HG02981 (cell line): ENCODE measurements at regions not wholly inside any gene's neighbourhood (a gene's known extent, or its start where the extent isn't known, plus 50 kb on each side); places are given as distances from the start of the nearest gene placed in this dataset.

Experiments
- ATAC-seq: cut with Tn5 transposase; IDR thresholded peaks from one replicate; pipeline ENCODE4 v1.9.1; 2021; ENCODE audit warnings: mild to moderate bottlenecking, moderate library complexity; ENCODE audit not compliant: unreplicated experiment

DNA sequence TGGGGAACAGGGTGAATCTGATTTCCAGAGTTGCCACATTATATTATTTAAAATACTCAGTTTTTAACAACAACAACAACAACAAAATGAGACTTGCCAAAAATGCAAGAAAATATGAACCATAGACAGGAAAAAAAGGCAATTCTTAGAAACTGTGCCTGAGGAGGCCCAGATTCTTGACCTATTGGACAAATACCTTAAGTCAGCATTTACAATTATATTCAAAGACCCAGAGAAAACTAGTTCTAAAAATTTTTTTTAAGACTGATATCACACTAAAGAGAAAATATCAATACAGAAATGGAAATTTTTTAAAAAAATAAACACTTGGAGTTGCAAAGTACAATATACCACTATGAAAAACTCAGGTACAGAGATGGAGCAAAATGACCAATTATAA is 152.8 kb upstream of the LYPLAL1 start:
- no peak for ATAC-seq

DNA sequence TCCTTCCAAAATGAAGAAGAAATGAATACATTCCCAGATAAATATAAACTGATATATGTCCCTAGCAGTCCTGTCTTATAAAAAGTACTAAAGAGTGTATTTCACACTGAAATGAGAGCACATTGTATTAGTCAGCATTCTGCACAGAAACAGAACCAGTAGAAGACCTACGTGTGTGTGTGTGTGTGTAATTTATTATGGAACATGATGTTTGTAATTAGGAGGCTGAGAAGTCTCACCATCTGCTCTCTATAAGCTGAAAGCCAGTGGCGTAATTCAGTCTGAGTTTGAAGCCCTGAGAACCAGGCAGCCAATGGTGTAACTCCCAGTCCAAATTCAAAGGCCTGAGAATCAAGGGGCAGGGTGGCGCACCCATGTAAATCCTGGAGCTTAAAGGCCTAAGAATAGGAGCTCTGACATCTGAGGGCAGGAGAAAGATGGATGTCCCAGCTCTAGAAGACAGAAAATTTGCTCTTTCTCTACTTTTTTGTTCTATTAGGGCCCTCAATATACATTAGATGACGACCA is 146.5 kb upstream of the LYPLAL1 start:
- ATAC-seq, result no peak

DNA sequence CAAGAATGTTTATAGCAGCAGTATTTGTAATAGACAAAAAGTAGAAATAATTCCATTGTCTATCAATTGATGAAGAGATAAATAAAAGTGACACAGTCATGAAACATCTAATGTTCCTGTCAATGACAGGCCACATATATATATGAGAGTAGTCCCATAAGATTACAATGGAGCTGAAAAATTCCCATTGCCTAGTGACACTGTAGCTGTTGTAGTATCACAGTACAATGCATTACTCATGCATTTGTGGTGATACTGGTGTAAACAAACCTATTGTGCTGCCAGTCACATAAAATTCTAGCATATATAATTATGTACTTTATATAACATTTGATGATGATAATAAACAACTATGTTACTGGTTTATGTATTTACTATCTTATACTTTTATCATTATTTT is 141.9 kb upstream of the LYPLAL1 start:
- ATAC-seq, result no peak

DNA sequence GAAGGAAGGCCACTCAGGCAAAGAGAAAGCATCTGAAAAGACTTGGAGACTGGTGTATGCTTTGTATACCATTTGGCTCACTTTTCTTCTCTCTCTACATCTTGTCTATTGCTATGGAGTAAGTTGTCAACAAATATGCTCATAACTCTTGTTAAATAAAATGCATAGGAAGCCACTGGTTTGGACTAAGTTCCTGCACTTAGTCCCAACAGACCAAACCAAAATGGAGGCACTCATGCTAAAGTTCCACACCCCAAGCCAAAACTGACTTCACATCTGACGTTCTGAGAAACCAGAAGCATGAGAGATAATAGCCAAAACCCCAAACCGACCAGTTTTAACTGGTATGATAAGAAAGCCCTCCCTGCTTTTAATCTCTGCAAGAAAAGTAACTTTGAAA is 135.3 kb upstream of the LYPLAL1 start:
- no peak for ATAC-seq

DNA sequence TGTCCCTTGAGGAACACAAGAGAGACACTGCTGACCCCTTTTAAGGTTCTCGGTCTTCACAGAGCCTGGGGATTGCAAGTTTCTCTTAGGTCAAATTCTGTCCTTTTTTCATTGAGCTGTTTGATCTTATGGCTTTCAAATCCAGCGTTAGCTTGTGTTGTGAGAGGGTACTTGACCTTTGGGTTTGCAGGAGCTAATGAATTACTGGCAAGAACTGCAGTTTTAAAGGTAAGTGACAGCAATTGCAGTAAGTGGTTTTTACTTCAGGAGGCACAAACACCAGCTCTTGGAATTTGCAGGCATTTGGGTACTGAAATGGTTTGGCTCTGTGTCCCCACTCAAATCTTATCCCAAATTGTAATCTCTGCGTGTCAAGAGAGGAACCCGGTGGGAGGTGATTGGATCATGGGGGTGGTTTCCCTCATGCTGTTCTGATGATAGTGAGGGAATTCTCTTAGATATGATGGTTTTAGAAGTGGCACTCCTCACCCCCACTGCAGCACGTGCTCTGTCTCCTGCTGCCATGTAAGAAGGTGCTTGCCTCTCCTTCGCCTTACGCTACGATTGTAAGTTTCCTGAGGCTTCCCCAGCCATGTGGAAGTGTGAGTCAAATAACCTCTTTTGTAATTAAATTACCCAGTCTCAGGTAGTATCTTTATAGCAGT is 134.5 kb upstream of the LYPLAL1 start:
- no peak for ATAC-seq

DNA sequence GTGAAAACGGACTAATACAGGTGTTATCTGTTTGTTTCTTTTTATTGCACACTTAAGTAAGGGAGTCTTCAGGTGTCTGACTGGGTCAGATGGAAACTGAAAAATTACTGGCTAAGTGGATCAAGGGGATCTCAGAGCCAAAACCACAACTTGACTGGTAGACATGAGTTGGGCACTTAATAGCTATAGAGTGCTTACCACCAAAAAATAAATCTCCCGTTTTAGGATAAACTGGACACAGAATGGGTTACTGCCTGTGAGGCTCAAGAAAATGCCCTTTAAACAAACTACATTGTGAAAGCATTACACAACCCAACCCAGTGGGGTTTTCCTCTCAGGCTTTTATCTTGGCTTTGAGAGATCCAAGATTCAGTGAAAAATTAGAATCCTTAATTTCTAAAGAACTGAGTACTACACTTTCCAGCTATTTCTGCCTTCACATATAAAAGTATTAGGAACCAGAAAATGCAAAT is 134.0 kb upstream of the LYPLAL1 start:
- no peak for ATAC-seq

DNA sequence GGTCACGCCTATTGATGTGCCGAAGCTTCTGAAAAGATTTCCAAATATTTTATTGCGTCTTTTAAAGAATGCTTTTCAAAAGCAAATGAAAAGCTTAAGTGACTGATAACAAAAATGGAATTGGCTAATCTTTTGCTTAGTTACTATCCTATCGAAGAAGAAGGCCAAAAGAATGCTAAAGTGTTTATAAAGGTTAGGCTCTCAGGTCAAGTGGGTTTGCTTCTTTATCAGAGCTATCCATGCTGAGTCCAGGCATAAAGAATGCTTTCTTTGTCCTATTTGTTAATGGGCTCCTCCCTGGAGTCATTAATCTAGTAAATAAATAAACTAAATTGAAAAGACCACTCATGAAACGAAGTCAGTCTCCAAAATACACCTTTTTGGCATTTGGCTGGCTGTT is 133.4 kb upstream of the LYPLAL1 start:
- no peak for ATAC-seq

DNA sequence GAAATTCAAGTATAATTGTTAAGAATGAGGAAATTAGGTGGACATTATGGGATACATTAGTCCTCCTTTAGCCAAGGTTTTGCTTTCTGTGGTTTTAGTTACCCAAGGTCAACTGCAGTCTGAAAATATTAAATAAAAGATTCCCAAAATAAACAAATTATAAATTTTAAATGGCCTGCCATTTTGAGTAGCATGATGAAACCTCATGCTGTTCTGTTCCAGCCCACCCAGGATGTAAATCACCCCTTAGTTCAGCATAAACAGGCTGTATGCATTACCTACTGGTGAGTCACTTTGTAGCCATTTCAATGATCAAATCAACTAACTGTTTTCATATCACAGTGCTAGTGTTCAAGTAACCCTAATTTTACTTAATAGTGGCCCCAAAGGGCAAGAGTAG is 132.5 kb upstream of the LYPLAL1 start:
- ATAC-seq, result no peak

DNA sequence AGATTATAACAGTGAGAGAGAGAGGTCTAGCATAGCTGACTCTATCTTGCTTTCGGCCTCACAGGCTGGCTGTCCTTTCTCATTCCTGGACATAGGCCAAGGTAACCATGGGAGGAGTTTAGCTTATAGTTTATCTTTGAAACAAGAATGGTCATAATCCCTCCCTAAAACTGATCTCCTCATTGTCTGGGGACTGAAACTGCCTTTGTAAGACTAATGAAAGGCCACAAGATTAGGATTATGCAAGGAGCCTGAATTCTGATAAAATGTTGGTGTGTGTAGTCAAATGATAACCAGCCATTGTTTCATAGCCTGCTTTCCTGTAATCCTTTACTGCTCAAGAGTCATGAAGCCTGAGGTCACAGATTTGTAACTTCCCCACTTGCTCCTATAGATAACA is 131.9 kb upstream of the LYPLAL1 start:
- ATAC-seq, result no peak

DNA sequence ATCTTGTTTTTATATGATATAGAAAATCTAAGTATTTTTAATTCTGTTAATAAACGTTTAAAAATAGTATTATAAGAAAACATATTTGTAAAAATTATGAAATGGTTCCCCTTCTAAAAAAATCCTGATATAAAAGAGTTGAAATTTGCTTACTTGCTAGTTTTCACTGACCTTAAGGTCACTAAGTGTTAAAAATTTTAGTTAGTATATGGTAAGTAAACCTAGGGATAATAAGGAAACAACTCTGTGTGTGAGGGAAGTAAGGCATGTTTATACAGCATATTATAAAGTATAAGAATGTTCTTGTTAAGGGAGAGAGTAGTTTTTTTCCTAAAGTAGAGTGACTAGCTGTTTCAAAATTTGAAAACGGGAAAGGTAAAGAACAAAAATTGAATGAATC is 130.9 kb upstream of the LYPLAL1 start:
- no peak for ATAC-seq

DNA sequence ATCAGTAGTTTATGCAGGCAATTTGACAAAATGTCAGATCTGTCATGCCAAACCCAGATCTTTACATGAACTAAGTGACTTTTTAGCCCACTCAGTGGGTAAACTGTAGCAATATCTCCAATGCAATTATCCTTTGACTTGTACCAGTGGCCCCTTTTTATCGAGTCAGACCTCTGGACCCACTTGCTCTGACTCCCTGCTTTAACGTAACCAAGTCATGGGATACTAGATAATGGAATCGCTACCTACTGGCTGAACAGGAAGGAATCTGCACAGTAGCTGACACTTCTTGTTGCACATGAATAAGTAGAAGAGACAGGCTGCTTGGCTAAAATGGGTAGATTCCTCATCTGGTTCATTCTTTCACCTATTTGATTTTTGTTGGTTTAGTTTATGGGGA is 128.4 kb upstream of the LYPLAL1 start:
- no peak for ATAC-seq

DNA sequence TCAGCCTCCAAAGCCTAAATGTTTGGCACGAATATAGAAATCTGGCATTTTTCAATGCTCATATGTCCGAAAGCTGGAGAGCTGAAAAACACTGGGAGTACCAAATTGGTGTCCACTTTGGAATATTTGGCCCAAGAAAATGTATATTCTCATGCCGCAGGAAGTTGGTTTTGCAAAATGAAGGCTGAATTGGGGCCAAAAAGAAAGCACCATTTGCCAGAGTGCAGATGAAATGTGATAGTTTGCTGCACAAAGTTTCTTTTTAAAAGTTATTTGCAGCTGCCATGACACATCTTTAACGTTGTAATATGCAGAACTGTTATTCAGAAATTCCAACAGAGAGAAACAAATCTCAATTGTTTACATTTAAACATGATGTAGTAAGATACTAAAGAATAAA is 124.2 kb upstream of the LYPLAL1 start:
- no peak for ATAC-seq

DNA sequence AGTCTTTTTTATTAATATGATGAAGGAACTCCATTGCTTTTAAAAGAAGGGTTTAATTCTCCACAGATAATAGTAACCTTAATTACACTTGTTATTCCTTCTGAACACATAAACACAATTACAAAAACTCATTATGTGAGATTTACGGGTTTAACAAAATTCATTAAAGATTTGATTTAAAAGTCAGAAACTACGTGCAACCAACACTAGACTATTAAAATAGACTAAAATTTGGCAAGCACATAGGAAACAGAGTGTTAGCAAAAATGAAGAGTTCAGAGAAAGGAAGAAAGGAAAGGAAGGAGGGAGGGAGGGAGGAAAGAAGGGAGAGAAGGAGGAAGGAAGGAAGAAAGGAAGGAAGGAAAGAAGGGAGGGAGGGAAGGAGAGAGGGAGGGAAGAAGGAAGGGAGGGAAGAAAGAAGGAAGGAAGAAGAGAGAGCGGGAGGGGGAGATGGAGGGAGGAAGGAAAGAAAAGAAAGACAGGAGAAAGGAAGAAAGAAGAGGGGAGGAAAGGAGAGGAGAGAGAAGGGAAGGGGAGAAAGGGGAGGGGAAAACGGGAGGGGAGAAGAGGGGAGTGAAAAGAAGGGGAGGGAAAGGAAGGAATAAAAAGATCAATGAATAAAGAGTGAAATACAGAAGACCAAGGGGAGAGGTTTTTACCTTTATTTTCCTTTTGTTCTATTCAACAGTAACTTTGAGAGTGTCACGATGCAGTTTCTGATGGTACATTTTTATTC is 123.4 kb upstream of the LYPLAL1 start:
- ATAC-seq, result no peak

DNA sequence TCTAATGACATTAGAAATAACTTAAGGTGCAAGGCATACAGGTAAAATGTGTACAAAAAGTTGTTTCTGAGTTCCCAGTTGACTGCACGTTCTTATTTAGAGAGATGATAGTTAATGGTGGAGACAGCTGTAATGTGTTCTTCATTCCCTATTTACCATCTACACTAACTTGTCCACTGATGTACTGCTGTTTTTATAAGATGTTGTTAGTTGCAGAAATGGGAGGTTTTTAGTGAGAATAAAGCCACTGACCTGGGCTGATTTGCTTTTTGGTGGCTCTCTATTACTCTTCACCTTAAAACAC is 122.9 kb upstream of the LYPLAL1 start:
- ATAC-seq, result no peak

DNA sequence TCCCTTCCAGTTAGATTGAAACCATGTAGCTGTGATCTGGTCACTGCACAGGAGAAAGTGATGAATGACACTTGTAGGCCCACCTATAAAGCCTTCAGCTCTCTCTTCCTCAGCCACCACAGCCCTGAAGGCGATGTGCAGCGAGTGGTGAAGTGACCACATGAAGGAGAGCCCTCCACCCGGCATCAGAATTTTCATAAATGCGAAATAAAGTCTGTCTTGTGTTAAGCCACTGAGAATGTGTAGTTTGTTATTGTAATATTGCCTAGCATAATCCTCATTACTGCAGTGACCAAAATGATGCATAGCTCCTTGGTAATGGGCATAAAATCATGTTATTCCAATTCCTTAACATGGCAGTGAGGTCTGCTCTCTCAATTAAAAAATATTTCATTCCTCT is 122.1 kb upstream of the LYPLAL1 start:
- no peak for ATAC-seq

DNA sequence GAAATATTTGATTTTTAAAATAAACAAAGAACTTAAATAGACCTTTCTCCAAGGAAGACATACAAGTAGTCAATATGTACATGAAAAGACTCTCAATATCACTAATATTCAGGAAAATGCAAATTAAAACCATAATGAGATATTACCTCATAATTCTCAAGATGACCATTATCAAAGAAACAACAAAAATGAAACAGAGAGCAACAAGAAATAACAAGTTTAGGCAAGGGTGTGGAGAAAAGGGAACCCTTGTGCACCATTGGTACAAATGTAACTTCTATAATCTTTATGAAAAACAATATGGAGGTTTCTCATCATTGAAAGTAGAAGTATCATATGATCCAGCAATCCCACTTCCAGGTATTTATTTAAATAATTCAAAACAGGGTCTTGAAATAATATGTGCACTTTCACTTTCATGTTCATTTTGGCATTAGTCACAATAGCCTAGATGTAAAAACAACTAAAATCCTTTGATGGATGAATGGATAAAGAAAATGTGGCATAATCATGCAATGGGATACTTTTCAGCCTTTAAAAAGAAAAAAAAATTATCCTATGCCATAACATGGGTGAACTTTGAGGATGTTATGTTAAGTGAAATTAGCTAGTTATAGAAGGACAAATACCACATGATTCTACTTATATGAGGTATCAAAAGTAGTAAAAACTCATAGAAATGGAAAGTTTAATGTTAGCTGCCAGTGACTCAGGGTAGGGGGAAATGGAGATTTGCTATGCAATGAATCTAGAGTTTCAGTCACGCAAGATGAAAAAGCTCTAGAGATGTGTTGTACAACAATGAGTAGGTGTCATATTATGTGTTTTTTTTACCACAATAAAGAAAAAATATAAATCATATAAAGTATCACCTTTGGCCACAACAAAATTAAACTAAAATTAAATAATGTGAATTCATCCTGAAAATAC is 114.5 kb upstream of the LYPLAL1 start:
- ATAC-seq, result no peak

DNA sequence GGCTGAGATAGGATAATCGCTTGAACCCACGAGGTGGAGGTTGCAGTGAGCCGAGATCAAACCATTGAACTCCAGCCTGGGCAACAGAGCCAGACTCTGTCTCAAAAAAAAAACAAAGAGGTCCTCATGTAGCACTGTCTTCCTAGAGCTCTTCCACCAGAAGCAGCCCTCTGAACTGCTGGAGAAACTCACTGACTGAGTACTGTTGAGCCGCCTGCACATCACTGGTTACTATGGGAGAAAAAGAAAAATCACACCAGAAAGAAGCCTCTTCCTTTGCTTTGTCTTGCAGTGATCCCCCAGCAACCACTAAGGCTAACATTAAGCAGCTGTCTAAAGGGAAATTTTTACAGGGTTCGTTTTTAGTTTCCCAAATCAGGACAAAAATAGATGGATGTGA is 112.9 kb upstream of the LYPLAL1 start:
- no peak for ATAC-seq

DNA sequence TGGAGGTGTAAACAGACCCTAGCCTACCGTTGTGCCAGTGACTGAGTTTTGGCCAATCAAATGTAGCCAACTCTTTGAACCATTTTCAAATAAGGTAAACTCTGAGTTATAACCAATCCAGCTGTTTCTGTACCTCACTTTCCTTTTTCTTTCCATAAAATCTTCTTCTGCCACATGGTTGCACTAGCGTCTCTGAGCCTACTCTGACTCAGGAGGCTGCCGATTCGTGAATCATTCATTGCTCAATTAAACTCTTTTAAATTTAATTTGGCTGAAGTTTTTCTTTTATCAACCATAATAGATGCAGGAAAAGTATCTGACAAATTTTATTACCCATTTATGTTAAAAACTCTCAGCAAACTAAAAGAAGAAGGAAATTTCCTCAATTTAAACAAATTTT is 111.5 kb upstream of the LYPLAL1 start:
- no peak for ATAC-seq

DNA sequence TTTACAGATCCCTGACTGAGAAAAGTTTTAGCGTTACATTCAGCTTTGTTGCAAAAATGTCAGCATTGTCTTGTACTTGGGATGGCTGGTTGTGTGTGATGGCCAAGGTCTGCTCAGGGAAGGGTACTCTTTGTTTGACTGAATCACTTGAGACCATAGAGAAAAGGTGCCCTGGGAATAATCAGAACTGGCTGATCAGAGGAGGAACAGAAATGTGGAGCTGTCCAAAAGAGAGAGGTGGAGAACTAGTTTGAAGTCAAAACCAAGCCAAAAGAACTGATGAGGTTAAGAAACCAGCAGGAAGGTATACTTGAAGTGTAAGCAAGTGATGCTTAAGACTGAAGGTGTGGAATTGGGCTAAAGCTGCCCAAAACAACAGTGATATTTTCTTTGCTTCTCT is 107.6 kb upstream of the LYPLAL1 start:
- ATAC-seq, result no peak

DNA sequence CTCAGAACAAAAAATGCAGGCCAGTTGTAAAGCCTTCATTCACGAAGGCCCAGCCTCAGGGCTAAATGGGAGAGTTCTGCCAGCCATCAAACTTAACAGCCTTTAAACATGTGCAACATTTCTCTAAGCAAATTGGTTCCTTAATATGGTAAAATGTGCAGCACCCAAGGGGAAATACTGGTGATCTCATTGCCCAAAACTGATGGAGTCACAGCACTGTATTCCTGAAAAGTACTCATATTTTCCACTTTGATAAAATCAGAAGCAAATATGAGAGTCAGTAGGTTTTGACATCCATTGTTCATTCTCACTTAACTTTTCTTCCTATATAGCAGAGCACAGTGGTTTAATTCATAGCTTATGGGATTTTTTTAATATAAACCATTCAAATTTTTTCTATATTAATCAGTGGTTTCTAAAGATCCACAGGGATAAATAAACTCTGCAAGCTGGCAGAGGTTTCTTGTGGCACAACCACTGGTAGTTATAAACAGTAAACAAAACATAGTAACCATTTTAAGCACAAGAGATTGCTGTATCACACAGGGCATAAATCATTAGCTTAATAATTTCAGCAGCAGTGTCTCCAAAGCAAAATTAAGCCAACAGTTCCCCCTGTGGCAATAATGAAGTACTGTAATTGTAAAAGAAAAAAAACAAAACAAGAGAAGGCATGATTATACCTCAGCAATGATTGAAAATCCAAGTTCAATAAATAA is 106.9 kb upstream of the LYPLAL1 start:
- ATAC-seq, result peak; percentile 74

DNA sequence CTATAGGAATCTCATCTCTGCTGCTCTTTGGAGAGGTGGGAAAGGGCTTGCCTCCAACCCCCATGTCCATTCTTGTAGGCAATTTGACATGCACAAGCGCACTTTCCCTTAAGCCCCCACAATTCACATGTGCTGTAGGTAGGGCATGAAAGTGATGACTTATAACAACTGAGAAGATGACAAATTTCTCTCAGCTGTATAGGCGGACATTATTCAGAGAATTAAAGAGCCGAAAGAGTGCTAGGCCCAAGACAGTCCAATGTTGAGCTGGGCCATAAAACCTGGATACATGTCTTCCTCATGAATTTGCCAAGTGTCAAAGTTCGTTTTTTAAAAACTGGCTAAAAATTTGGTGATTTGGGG is 106.3 kb upstream of the LYPLAL1 start:
- ATAC-seq, result peak; percentile 28
